ENCODE measurements at regions not wholly inside any gene's neighbourhood (a gene's known extent, or its start where the extent isn't known, plus 50 kb on each side); places are given as distances from the start of the nearest gene placed in this dataset.

DNA sequence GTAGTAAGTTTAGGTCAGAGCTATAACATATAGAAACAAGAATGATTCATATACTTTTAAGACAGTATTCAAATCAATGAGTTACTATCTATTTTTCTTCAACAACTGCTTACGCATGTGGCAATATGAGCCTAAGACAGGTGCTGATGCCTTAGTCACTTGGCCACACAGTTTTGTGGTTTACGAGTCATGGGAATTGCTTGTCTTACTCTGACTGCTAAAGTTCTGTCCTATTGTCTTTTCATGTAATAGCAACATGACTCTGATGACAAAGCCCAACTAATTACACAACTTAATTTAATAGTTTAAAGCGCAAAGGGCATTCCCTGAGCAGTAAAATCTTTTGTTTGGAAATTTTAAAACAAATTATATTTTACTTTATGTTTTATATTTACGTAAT lies 159.3 kb upstream of the CENPW start:
- Histone ChIP-seq H3K27me3 (ENCODE audit: control insufficient read depth in 2 of 2, insufficient read depth in 2 of 2, low read length in 2 of 2) (no peaks in the 10 kb centered on the region), H3K36me3 (ENCODE audit: control insufficient read depth in 2 of 3, insufficient read depth in 3 of 3, low read length in 3 of 3) (no peaks in the 10 kb centered on the region), H3K9me3 (ENCODE audit: control insufficient read depth in 2 of 3, low read length in 3 of 3) (no peaks in the 10 kb centered on the region), H3K27ac (ENCODE audit: low read depth, low read length) (no peak overlapping the region), H3K4me3 (ENCODE audit: low read length) (no peak overlapping the region), H3K4me1 (ENCODE audit: control insufficient read depth in 2 of 2, insufficient read depth in 2 of 2, low read length in 2 of 2) (no peaks in the 10 kb centered on the region)
- no peak overlapping the region for H3K4me3 Mint-ChIP-seq
- no peak overlapping the region for H3K27ac Mint-ChIP-seq
- intact Hi-C loops (cut with micrococcal nuclease), result no loop called here
- ChIA-PET CTCF (no interaction called here), POLR2A (no interaction called here)
- DNase-seq (no peak), ATAC-seq (no peak)
- H3K36me3 Mint-ChIP-seq, result peaks cover 0 to 35% (median 0%) of the 10 kb centered on the region in 5 donors
- H3K9me3 Mint-ChIP-seq, result peaks cover 0 to 1% (median 0%) of the 10 kb centered on the region in 11 donors
- H3K4me1 Mint-ChIP-seq, result no peaks in the 10 kb centered on the region
- H3K27me3 Mint-ChIP-seq, result no peaks in the 10 kb centered on the region

DNA sequence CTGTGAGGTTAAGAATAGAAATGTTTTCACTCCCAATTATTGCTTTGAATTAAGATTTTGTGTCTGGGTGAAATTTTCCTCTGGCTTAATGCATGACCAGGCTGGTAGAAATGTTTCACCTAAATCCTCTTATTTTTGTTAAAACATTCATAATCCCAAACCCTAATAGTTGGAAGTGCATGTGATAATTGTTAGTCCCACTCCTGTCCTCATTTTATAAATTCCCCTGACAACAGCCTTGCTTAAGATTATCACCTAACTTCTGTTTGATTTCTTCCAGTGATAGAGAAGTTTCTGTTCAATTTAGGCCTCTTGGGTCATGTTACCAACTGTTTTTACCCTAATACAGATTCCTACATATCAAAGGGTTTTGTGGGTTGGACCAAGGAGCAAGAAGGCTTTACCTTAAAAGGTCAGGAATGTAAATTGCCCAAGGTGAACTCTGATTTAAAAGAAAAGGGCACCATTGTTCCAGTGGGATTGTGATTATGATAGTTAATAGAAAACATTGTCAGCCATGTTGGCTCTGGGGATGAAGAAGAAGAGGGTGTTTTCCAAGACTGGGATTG lies 158.7 kb upstream of the CENPW start:
- Mint-ChIP-seq H3K4me1 (no peaks in the 10 kb centered on the region), H3K9me3 (peaks cover 0 to 2% (median 0%) of the 10 kb centered on the region in 11 donors), H3K27me3 (no peaks in the 10 kb centered on the region), H3K36me3 (peaks cover 0 to 32% (median 0%) of the 10 kb centered on the region in 5 donors), H3K27ac (no peak overlapping the region), H3K4me3 (no peak overlapping the region)
- ChIA-PET CTCF (no interaction called here), POLR2A (no interaction called here)
- no peak for DNase-seq
- Histone ChIP-seq H3K27me3 (ENCODE audit: control insufficient read depth in 2 of 2, insufficient read depth in 2 of 2, low read length in 2 of 2) (no peaks in the 10 kb centered on the region), H3K4me3 (ENCODE audit: low read length) (no peak overlapping the region), H3K36me3 (ENCODE audit: control insufficient read depth in 2 of 3, insufficient read depth in 3 of 3, low read length in 3 of 3) (no peaks in the 10 kb centered on the region), H3K9me3 (ENCODE audit: control insufficient read depth in 2 of 3, low read length in 3 of 3) (no peaks in the 10 kb centered on the region), H3K27ac (ENCODE audit: low read depth, low read length) (no peak overlapping the region), H3K4me1 (ENCODE audit: control insufficient read depth in 2 of 2, insufficient read depth in 2 of 2, low read length in 2 of 2) (no peaks in the 10 kb centered on the region)
- intact Hi-C loops (cut with micrococcal nuclease), result no loop called here
- ATAC-seq, result no peak

DNA sequence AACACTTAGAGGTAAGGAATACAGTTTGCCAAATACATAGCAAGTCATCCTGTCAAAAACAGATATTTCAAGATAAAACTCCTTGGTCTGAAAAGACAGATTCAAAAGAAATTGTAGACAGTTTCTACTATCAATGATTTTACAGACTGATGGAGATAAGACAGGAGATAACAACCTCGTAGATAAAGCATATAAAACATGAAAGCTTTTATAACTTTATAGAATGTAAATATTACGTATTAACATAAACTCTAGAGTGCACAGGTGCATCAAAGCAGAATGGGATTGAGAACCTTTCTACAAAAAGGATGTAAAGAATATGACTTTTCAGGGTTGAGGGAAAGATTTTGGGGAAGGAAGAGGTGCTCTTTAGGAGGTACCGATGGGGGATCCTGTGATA lies 158.0 kb upstream of the CENPW start:
- POLR2A ChIA-PET, result no interaction called here
- Mint-ChIP-seq H3K27ac (no peak overlapping the region), H3K27me3 (no peaks in the 10 kb centered on the region), H3K9me3 (peaks cover 0 to 2% (median 0%) of the 10 kb centered on the region in 11 donors), H3K36me3 (peaks cover 0 to 32% (median 0%) of the 10 kb centered on the region in 5 donors), H3K4me3 (no peak overlapping the region), H3K4me1 (no peaks in the 10 kb centered on the region)
- Histone ChIP-seq H3K36me3 (ENCODE audit: control insufficient read depth in 2 of 3, insufficient read depth in 3 of 3, low read length in 3 of 3) (no peaks in the 10 kb centered on the region), H3K4me1 (ENCODE audit: control insufficient read depth in 2 of 2, insufficient read depth in 2 of 2, low read length in 2 of 2) (no peaks in the 10 kb centered on the region), H3K9me3 (ENCODE audit: control insufficient read depth in 2 of 3, low read length in 3 of 3) (no peaks in the 10 kb centered on the region), H3K4me3 (ENCODE audit: low read length) (no peak overlapping the region), H3K27me3 (ENCODE audit: control insufficient read depth in 2 of 2, insufficient read depth in 2 of 2, low read length in 2 of 2) (no peaks in the 10 kb centered on the region), H3K27ac (ENCODE audit: low read depth, low read length) (no peak overlapping the region)
- no peak for DNase-seq
- intact Hi-C loops (cut with micrococcal nuclease), result no loop called here
- ATAC-seq, result no peak
- CTCF ChIA-PET, result no interaction called here

DNA sequence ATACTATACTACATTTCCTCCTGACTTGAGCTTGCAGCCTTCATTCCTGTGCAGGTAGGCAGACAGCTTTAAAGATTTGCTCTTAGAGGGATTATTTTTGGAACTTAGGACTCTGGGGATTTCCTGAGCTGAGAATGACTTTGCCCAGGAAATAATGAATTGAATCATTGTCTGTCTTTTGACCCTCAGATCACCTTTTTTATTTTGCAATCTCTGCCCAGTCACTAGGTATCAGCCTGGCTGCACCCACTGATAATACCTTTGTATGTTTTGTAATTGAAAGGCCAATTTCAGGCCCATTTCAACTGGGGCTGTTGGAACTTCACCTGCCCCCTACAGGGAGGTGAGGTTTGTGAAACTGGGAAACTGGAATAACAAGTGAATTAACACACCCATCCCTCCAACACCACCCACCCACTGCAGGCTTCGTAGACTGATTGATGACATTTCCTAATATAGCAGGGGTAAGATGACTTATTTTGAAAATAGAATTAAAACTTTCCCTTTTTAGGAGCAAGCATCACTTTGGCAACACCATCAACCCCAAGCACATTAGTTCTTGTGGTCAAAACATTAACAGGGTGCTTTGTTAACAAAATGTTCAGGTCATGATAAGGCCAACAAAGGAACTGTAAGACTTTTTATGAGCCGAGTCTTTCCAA lies 157.1 kb upstream of the CENPW start:
- intact Hi-C loops (cut with micrococcal nuclease), result no loop called here
- no peaks in the 10 kb centered on the region for H3K27me3 ChIP-seq (ENCODE audit: control insufficient read depth in 2 of 2, insufficient read depth in 2 of 2, low read length in 2 of 2)
- peaks cover 0 to 32% (median 0%) of the 10 kb centered on the region in 5 donors for H3K36me3 Mint-ChIP-seq
- H3K36me3 ChIP-seq (ENCODE audit: control insufficient read depth in 2 of 3, insufficient read depth in 3 of 3, low read length in 3 of 3), result no peaks in the 10 kb centered on the region
- H3K27ac Mint-ChIP-seq, result no peak overlapping the region
- no peaks in the 10 kb centered on the region for H3K4me1 Mint-ChIP-seq
- H3K9me3 ChIP-seq (ENCODE audit: control insufficient read depth in 2 of 3, low read length in 3 of 3), result no peaks in the 10 kb centered on the region
- peaks cover 0 to 2% (median 0%) of the 10 kb centered on the region in 11 donors for H3K9me3 Mint-ChIP-seq
- ATAC-seq, result no peak
- no peak for DNase-seq
- H3K4me1 ChIP-seq (ENCODE audit: control insufficient read depth in 2 of 2, insufficient read depth in 2 of 2, low read length in 2 of 2), result no peaks in the 10 kb centered on the region
- ChIA-PET POLR2A (no interaction called here), CTCF (no interaction called here)
- no peak overlapping the region for H3K4me3 Mint-ChIP-seq
- no peaks in the 10 kb centered on the region for H3K27me3 Mint-ChIP-seq
- H3K27ac ChIP-seq (ENCODE audit: low read depth, low read length), result no peak overlapping the region
- H3K4me3 ChIP-seq (ENCODE audit: low read length), result no peak overlapping the region

DNA sequence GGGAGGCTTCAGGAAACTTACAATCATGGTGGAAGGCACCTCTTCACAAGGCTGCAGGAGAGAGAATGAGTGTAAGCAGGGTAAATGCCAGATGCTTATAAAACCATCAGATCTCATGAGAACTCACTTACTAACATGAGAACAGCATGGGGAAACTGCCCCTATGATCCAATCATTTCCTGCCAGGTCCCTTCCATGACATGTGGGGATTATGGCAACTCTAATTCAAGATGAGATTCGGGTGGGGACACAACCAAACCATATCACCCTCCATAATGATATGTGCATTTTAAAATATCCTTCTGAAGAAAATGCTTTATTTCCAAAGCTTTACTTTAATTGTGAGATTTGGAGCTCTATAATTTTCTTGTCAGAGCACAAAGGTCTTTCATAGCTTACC lies 154.1 kb upstream of the CENPW start:
- Histone ChIP-seq H3K27me3 (ENCODE audit: control insufficient read depth in 2 of 2, insufficient read depth in 2 of 2, low read length in 2 of 2) (no peaks in the 10 kb centered on the region), H3K27ac (ENCODE audit: low read depth, low read length) (no peak overlapping the region), H3K4me3 (ENCODE audit: low read length) (no peak overlapping the region), H3K4me1 (ENCODE audit: control insufficient read depth in 2 of 2, insufficient read depth in 2 of 2, low read length in 2 of 2) (no peaks in the 10 kb centered on the region), H3K9me3 (ENCODE audit: control insufficient read depth in 2 of 3, low read length in 3 of 3) (no peaks in the 10 kb centered on the region), H3K36me3 (ENCODE audit: control insufficient read depth in 2 of 3, insufficient read depth in 3 of 3, low read length in 3 of 3) (no peaks in the 10 kb centered on the region)
- Mint-ChIP-seq H3K27me3 (peaks cover 0 to 7% (median 0%) of the 10 kb centered on the region in 5 donors), H3K36me3 (peaks cover 0 to 28% (median 0%) of the 10 kb centered on the region in 5 donors), H3K9me3 (peaks cover 0 to 2% (median 0%) of the 10 kb centered on the region in 11 donors), H3K4me3 (no peak overlapping the region), H3K4me1 (no peaks in the 10 kb centered on the region), H3K27ac (no peak overlapping the region)
- no peak for DNase-seq
- ChIA-PET CTCF (no interaction called here), POLR2A (no interaction called here)
- no peak for ATAC-seq
- intact Hi-C loops (cut with micrococcal nuclease), result no loop called here

DNA sequence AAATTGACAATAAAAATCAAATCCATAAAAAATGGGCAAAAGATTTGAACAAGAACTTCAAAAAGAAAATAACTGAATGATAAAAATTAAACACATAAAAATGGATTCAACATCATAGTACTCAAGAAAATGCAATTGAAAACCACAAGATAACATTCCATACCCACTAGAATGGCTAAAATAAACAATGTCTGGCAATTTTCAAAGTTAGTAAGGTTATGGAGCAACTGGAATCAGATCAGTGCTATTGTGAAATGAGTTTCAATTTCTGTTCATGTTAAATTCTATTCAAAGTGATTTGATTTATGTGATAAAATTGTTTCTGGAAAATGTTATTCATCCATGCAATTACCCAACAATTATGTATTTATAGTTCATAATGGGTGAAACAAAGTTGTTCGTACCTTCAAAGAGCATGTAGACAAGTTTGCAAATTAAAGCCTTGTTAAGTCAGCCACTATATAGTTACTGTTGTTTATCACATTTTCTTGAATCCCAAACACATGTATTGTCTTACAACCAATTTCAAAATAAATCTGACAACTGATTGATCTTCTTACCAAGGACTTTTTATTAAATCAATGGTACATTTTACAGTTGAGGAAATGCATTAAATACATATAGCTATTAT lies 151.5 kb upstream of the CENPW start:
- ATAC-seq, result no peak
- no peaks in the 10 kb centered on the region for H3K4me1 ChIP-seq (ENCODE audit: control insufficient read depth in 2 of 2, insufficient read depth in 2 of 2, low read length in 2 of 2)
- Mint-ChIP-seq H3K36me3 (peaks cover 0 to 17% (median 0%) of the 10 kb centered on the region in 5 donors), H3K9me3 (peaks cover 0 to 2% (median 0%) of the 10 kb centered on the region in 11 donors), H3K27ac (no peak overlapping the region), H3K4me3 (no peak overlapping the region), H3K4me1 (no peaks in the 10 kb centered on the region), H3K27me3 (peaks cover 0 to 7% (median 0%) of the 10 kb centered on the region in 5 donors)
- no peak overlapping the region for H3K4me3 ChIP-seq (ENCODE audit: low read length)
- no peaks in the 10 kb centered on the region for H3K36me3 ChIP-seq (ENCODE audit: control insufficient read depth in 2 of 3, insufficient read depth in 3 of 3, low read length in 3 of 3)
- intact Hi-C loops (cut with micrococcal nuclease), result no loop called here
- ChIA-PET CTCF (no interaction called here), POLR2A (no interaction called here)
- H3K27me3 ChIP-seq (ENCODE audit: control insufficient read depth in 2 of 2, insufficient read depth in 2 of 2, low read length in 2 of 2), result no peaks in the 10 kb centered on the region
- no peak for DNase-seq
- no peaks in the 10 kb centered on the region for H3K9me3 ChIP-seq (ENCODE audit: control insufficient read depth in 2 of 3, low read length in 3 of 3)
- H3K27ac ChIP-seq (ENCODE audit: low read depth, low read length), result no peak overlapping the region
